Stomach (tissue), 8 donors: ENCODE measurements at regions not wholly inside any gene's neighbourhood (a gene's known extent, or its start where the extent isn't known, plus 50 kb on each side); places are given as distances from the start of the nearest gene placed in this dataset.

ENCODE experiments used
- DNase-seq, 2 donors: peaks; one replicate each; pipeline versions ENCODE4 v3.0.0 to v3.0.0-alpha.2; 2013 to 2019
- H3K27ac ChIP-seq, 5 donors: fragments of 200-600 bp in 4 of 5; sonication (generic) in 4 of 5; one replicate each; pipeline ENCODE4 v1.5.1; 2013 to 2019; ENCODE audit warnings: mild to moderate bottlenecking in 1 of 5, moderate library complexity in 1 of 5
- H3K27me3 ChIP-seq, 3 donors: fragments of 200-600 bp; sonication (generic); one replicate each; pipeline ENCODE4 v1.5.1; 2017 to 2019; ENCODE audit warnings: mixed run types in 1 of 3
- H3K36me3 ChIP-seq, 4 donors: fragments of 200-600 bp; sonication (generic); 1 replicate in 3 of 4; 2 replicates in 1 of 4; pipeline ENCODE4 v1.5.1; 2016 to 2019
- H3K4me1 ChIP-seq, 4 donors: fragments of 200-600 bp; sonication (generic); one replicate each; pipeline ENCODE4 v1.5.1; 2016 to 2019
- H3K4me3 ChIP-seq, 4 donors: fragments of 200-600 bp; sonication (generic) in 3 of 4; one replicate each; pipeline ENCODE4 v1.5.1; 2016 to 2019; ENCODE audit warnings: mild to moderate bottlenecking in 1 of 4
- H3K9me3 ChIP-seq, 4 donors: fragments of 200-600 bp; sonication (generic); one replicate each; pipeline ENCODE4 v1.5.1; 2016 to 2019
- CTCF ChIP-seq, 7 experiments: fragments of 450-650 bp in 4 of 7; fragments of 200-600 bp in 3 of 7; sonication (generic) in 3 of 7; IDR thresholded peaks; one replicate each; pipeline ENCODE4 v1.5.1; 2016 to 2019; ENCODE audit warnings: antibody characterized with exemption in 7 of 7, control low read depth in 2 of 7, mild to moderate bottlenecking in 1 of 7
- EP300 ChIP-seq: sonication (generic); formaldehyde crosslinking; IDR thresholded peaks from one replicate; pipeline ENCODE4 v1.6.1; 2017; ENCODE audit warnings: antibody characterized with exemption
- POLR2A ChIP-seq, 4 donors: fragments of 450-650 bp; IDR thresholded peaks; one replicate each; pipeline ENCODE4 v1.6.1; 2016; ENCODE audit warnings: antibody characterized with exemption in 4 of 4, control low read depth in 2 of 4, mild to moderate bottlenecking in 1 of 4, moderate library complexity in 1 of 4
- POLR2AphosphoS5 ChIP-seq, 3 donors: sonication (generic); formaldehyde crosslinking; IDR thresholded peaks; one replicate each; pipeline ENCODE4 v1.6.1; 2016; ENCODE audit warnings: antibody characterized with exemption in 3 of 3
- WGBS, 5 donors: extraction: QIAGEN DNeasy Blood & Tissue Kit in 3 of 5; methylation state at CpG; one replicate each; pipeline versions ENCODE4 v1.1.5 to v1.1.7; 2013 to 2018; 5-methylcytosine and 5-hydroxymethylcytosine counted together
- intact Hi-C: fragments of 100-400 bp; cut with DNase I; formaldehyde crosslinking; loops from one replicate; pipeline ENCODE4 v1.15.1; 2023; ENCODE audit warnings: low total_unique reads
- donor health status: healthy with polysubstance abuse.
- donor health status: Bipolar disorder and iron deficiency.
- donor health status: healthy.

- Histone ChIP-seq H3K4me3 (no peak overlapping the region), H3K4me1 (no peaks in the 10 kb centered on the region), H3K36me3 (no peaks in the 10 kb centered on the region), H3K27ac (no peak overlapping the region), H3K27me3 (no peaks in the 10 kb centered on the region), H3K9me3 (no peaks in the 10 kb centered on the region)
- intact Hi-C loops = no loop called here
- TF ChIP-seq CTCF (IDR thresholded peaks at IDR 0.05) (no peak), POLR2A (IDR thresholded peaks at IDR 0.05) (no peak), POLR2AphosphoS5 (IDR thresholded peaks at IDR 0.05) (no peak), EP300 (no peak)
- WGBS, 5 donors = 86 to 91% (median 90%) methylated on average over 2 of the region's 2 CpGs
- no peak for DNase-seq
Measured at GRCh38 chr12:28859551-28859950, 289.5 kb upstream of the FAR2 start.

- WGBS, 5 donors = 58 to 76% (median 63%) methylated on average over 4 of the region's 4 CpGs
- intact Hi-C loops = no loop called here
- no peak overlapping the region for H3K4me3 ChIP-seq
Measured at GRCh38 chr12:28865776-28866175, 283.3 kb upstream of the FAR2 start.

GRCh38 chr12:28866296-28866695, 282.8 kb upstream of the FAR2 start:
- 55 to 69% (median 56%) methylated on average over 3 of the region's 3 CpGs for WGBS, 5 donors
- DNase-seq = no peak
- no peaks in the 10 kb centered on the region for H3K36me3 ChIP-seq

More at GRCh38 chr12:28865776-28866175, 283.3 kb upstream of the FAR2 start:
- H3K27me3 ChIP-seq = no peaks in the 10 kb centered on the region
- TF ChIP-seq POLR2AphosphoS5 (IDR thresholded peaks at IDR 0.05) (no peak), EP300 (no peak), CTCF (IDR thresholded peaks at IDR 0.05) (no peak), POLR2A (IDR thresholded peaks at IDR 0.05) (no peak)
- H3K27ac ChIP-seq = no peak overlapping the region
- no peaks in the 10 kb centered on the region for H3K36me3 ChIP-seq
- DNase-seq = no peak
- H3K9me3 ChIP-seq = no peaks in the 10 kb centered on the region
- H3K4me1 ChIP-seq = no peaks in the 10 kb centered on the region

GRCh38 chr12:28866715-28867503, 282.2 kb upstream of the FAR2 start:
- TF ChIP-seq EP300 (no peak), POLR2A (IDR thresholded peaks at IDR 0.05) (no peak), CTCF (IDR thresholded peaks at IDR 0.05) (no peak)
- Histone ChIP-seq H3K4me1 (no peaks in the 10 kb centered on the region), H3K27me3 (no peaks in the 10 kb centered on the region), H3K9me3 (no peaks in the 10 kb centered on the region), H3K4me3 (no peak overlapping the region), H3K36me3 (no peaks in the 10 kb centered on the region), H3K27ac (no peak overlapping the region)
- intact Hi-C loops = no loop called here
- WGBS, 5 donors = 77 to 83% (median 82%) methylated on average over 7 of the region's 7 CpGs
- no peak for DNase-seq

More at GRCh38 chr12:28866296-28866695, 282.8 kb upstream of the FAR2 start:
- H3K9me3 ChIP-seq = no peaks in the 10 kb centered on the region
- H3K4me1 ChIP-seq = no peaks in the 10 kb centered on the region
- no peaks in the 10 kb centered on the region for H3K27me3 ChIP-seq
- no peak overlapping the region for H3K4me3 ChIP-seq
- intact Hi-C loops = no loop called here
- no peak overlapping the region for H3K27ac ChIP-seq
- TF ChIP-seq EP300 (no peak), POLR2AphosphoS5 (IDR thresholded peaks at IDR 0.05) (no peak), CTCF (IDR thresholded peaks at IDR 0.05) (no peak), POLR2A (IDR thresholded peaks at IDR 0.05) (no peak)
